ENCODE measurements at regions not wholly inside any gene's neighbourhood (a gene's known extent, or its start where the extent isn't known, plus 50 kb on each side); places are given as distances from the start of the nearest gene placed in this dataset.

DNA sequence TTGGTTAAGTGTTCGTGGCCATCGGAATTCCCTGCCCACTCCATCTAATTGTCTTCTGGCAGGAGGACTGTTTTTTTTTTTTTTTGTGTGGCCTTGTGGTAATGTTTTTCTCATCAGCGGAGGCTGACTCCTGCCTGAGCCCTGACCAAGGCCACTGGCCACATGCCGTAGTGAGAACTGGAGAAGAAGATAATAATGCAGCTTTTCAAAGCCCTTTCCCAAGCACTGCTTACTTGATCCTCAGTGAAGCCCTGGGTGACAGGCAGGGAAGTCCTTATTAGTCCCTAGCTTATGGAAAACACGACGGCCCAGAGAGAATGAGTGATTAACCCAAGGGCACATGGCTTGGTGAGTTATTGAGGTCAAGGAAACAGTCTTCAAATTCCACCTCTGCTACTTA lies 71.2 kb downstream of the ADM start:
- no peaks in the 10 kb centered on the region for H3K27me3 ChIP-seq (ENCODE audit: insufficient read depth, poor library complexity, severe bottlenecking)
- H3K36me3 ChIP-seq (ENCODE audit: low read depth) = no peaks in the 10 kb centered on the region
- no peak overlapping the region for H3K4me3 ChIP-seq (ENCODE audit: severe bottlenecking)
- peaks cover 4% of the 10 kb centered on the region for H3K4me1 ChIP-seq (ENCODE audit: insufficient read depth, poor library complexity, severe bottlenecking)
- no peak overlapping the region for H3K27ac ChIP-seq (ENCODE audit: poor library complexity, severe bottlenecking)
- ATAC-seq (ENCODE audit: low read depth) (no peak), DNase-seq (ENCODE audit: low spot score) (no peak)
- no peak for TF ChIP-seq CTCF (IDR thresholded peaks at IDR 0.05; ENCODE audit: poor library complexity, severe bottlenecking)
- no peaks in the 10 kb centered on the region for H3K9me3 ChIP-seq (ENCODE audit: severe bottlenecking)

- Histone ChIP-seq H3K27ac (ENCODE audit: poor library complexity, severe bottlenecking) (no peak overlapping the region), H3K4me1 (ENCODE audit: insufficient read depth, poor library complexity, severe bottlenecking) (peaks cover 4% of the 10 kb centered on the region), H3K36me3 (ENCODE audit: low read depth) (no peaks in the 10 kb centered on the region), H3K9me3 (ENCODE audit: severe bottlenecking) (no peaks in the 10 kb centered on the region), H3K27me3 (ENCODE audit: insufficient read depth, poor library complexity, severe bottlenecking) (no peaks in the 10 kb centered on the region), H3K4me3 (ENCODE audit: severe bottlenecking) (no peak overlapping the region)
- ATAC-seq (ENCODE audit: low read depth) (no peak), DNase-seq (ENCODE audit: low spot score) (no peak)
- no peak for TF ChIP-seq CTCF (IDR thresholded peaks at IDR 0.05; ENCODE audit: poor library complexity, severe bottlenecking)
These were observed 72.3 kb downstream of the ADM start for GRCh38 chr11:10377183-10377582.

DNA sequence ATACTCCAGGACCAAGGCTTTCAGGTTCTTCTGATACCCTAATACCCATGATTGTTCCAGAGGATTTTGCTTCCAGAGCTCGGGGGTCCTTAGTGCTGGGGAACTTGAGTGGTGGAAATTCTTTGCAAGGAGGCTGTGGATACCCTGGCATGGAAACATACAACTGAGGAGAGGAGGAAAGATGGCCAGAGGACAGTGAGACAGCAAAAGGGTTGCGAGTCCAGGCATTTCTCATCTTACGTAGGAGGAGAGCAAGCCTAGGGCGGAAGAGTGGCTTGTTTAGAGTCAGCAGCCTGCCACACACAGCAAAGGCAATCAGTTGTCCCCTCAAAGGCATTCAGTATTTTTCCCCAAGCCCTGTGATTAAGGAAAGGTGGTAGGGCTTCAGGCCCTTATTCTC lies 73.5 kb downstream of the ADM start:
- DNase-seq (ENCODE audit: low spot score) = no peak
- H3K36me3 ChIP-seq (ENCODE audit: low read depth) = no peaks in the 10 kb centered on the region
- peaks cover 4% of the 10 kb centered on the region for H3K4me1 ChIP-seq (ENCODE audit: insufficient read depth, poor library complexity, severe bottlenecking)

GRCh38 chr11:10379022-10379421 lies 74.1 kb downstream of the ADM start:
- no peak overlapping the region for H3K4me3 ChIP-seq (ENCODE audit: severe bottlenecking)

More for the DNA sequence above, 73.5 kb downstream of the ADM start:
- no peak for ATAC-seq (ENCODE audit: low read depth)
- Histone ChIP-seq H3K27me3 (ENCODE audit: insufficient read depth, poor library complexity, severe bottlenecking) (no peaks in the 10 kb centered on the region), H3K4me3 (ENCODE audit: severe bottlenecking) (no peak overlapping the region), H3K27ac (ENCODE audit: poor library complexity, severe bottlenecking) (no peak overlapping the region), H3K9me3 (ENCODE audit: severe bottlenecking) (no peaks in the 10 kb centered on the region)
- TF ChIP-seq CTCF (IDR thresholded peaks at IDR 0.05; ENCODE audit: poor library complexity, severe bottlenecking) = no peak

More at GRCh38 chr11:10379022-10379421, 74.1 kb downstream of the ADM start:
- Histone ChIP-seq H3K9me3 (ENCODE audit: severe bottlenecking) (no peaks in the 10 kb centered on the region), H3K27me3 (ENCODE audit: insufficient read depth, poor library complexity, severe bottlenecking) (no peaks in the 10 kb centered on the region), H3K4me1 (ENCODE audit: insufficient read depth, poor library complexity, severe bottlenecking) (peaks cover 4% of the 10 kb centered on the region), H3K36me3 (ENCODE audit: low read depth) (no peaks in the 10 kb centered on the region), H3K27ac (ENCODE audit: poor library complexity, severe bottlenecking) (peak overlapping the region; percentile 23)
- no peak for TF ChIP-seq CTCF (IDR thresholded peaks at IDR 0.05; ENCODE audit: poor library complexity, severe bottlenecking)
- no peak for DNase-seq (ENCODE audit: low spot score)
- no peak for ATAC-seq (ENCODE audit: low read depth)
